D721Med (cell line): ENCODE measurements at regions not wholly inside any gene's neighbourhood (a gene's known extent, or its start where the extent isn't known, plus 50 kb on each side); places are given as distances from the start of the nearest gene placed in this dataset.

Experiments used
- DNase-seq: peaks from one replicate; pipeline ENCODE4 v3.0.0; 2011; ENCODE audit warnings: low spot score; ENCODE audit not compliant: insufficient read length
- FAIRE-seq: peaks from 2 replicates; lab custom pipeline; 2011; peaks lifted over from hg19 to GRCh38; lab: Jason Lieb, UNC
- CTCF ChIP-seq: IDR thresholded peaks from 2 replicates; pipeline ENCODE4 v1.5.1; 2012; ENCODE audit warnings: mild to moderate bottlenecking, control low read depth; ENCODE audit not compliant: insufficient read depth; ENCODE audit errors: missing control alignments

DNA sequence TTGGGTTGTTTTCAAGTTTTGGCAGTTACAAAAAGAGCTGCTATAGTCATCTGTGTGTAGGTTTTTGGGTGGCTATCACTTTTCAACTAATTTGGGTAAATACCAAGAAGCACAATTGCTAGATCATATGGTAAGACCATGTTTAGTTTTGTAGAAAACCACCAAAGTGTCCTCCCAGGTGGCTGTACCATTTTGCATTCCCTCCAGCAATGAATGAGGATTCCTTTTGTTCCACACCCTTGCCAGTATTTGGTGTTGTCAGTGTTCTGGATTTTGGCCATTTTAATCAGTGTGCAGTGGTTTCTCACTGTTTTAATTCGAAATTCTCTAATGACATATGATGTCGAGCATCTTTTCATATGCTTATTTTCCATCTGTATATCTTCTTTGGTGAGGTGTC is 457.5 kb upstream of the ARID1B start:
- no peak for TF ChIP-seq CTCF
- no peak for FAIRE-seq
- no peak for DNase-seq

GRCh38 chr6:156316583-156317125 is 460.5 kb upstream of the ARID1B start:
- no peak for TF ChIP-seq CTCF
- DNase-seq, result no peak
- FAIRE-seq, result no peak

DNA sequence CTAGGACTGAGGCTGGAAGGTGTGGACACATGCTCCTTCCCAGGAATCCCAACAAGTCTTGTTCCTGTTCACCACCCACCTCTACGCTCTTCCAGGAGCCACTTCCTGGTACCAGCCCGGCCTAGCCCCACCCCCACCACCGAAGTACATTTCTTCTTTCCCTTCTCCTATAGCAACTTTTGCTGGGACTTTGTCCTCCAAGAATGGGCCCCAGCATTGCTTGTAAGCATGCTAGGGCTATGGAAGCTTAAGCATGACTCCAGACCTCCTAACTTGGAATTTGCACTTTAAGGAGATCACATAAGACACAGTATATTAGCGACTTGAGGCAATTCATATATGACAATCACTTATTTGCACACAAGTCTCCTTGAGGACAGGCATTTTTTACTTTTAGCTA is 462.0 kb upstream of the ARID1B start:
- DNase-seq (no peak), FAIRE-seq (no peak)
- TF ChIP-seq CTCF, result no peak

DNA sequence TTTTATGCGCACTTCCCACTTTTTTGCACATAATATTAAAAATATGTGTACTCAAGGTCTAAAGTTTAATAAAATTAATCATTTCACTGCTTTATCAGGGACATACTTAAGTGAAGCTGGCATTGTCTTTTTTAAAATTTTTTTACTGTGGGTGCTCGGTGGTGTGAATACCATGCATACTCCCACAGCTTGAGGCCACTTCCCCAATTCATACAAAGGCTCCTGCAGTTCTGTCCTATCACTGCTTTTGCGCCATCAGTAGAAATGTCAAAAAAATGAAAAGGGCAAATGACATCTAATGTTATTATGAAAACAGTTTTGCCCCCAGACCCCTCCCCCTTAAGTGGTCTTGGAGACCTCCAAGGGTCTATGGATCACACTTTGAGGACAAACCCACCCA is 464.1 kb upstream of the ARID1B start:
- FAIRE-seq (no peak), DNase-seq (no peak)
- TF ChIP-seq CTCF, result no peak

GRCh38 chr6:156311291-156311690 is 465.9 kb upstream of the ARID1B start:
- TF ChIP-seq CTCF, result no peak
- FAIRE-seq, result no peak
- DNase-seq, result no peak

DNA sequence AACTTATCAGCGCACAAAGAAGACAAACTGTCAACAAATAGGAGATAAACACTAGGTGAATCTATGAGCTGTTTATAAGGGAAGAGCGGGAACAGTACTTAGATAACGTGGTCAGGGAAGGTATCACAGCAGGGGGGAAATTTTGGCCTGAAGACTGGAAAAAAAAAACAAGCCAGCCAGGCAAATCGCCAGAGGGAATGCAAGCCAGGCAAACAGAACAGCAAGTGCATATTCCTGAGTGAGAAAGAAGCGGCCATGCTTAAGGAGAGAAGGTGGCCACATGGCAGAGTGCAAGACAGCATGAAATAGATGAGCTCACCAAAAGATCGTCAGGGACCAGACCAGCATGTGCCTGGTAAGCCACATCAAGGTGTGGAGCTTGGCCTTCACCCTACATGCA is 466.5 kb upstream of the ARID1B start:
- no peak for TF ChIP-seq CTCF
- no peak for FAIRE-seq
- no peak for DNase-seq

DNA sequence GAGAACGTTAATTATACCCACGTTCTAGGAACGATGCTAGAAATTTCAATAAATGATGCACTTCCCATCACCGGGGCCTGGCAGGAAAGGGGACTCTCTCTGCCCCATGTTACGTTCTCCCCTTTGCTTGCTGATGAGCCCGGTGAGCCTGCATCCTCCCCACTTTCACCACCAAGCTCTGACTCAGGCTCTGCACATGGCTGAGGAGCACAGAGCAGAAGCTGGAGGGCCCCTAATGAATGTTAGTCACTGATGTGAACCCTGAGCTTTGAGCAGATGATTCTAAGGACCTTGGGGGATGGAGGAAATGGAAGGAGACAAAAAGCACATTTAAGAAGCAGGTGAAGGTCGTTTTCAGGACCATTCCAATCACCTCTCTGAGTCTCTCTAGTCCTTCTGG is 468.2 kb upstream of the ARID1B start:
- no peak for FAIRE-seq
- TF ChIP-seq CTCF, result no peak
- no peak for DNase-seq
